PC-3 (cell line): ENCODE measurements at regions not wholly inside any gene's neighbourhood (a gene's known extent, or its start where the extent isn't known, plus 50 kb on each side); places are given as distances from the start of the nearest gene placed in this dataset.

Source experiments
- EZH2phosphoT487 ChIP-seq: fragments of 300-600 bp; sonication (generic); IDR thresholded peaks from 2 replicates; pipeline ENCODE4 v1.6.1; 2018; ENCODE audit warnings: mild to moderate bottlenecking, antibody characterized with exemption, low read length, borderline replicate concordance
- TF ChIP-seq, protein P1 (sequence below): fragments of 300-600 bp; sonication (generic); conservative IDR thresholded peaks from 2 replicates; pipeline ENCODE4 v1.5.1; 2017; ENCODE audit warnings: antibody characterized with exemption, low read depth, mild to moderate bottlenecking, low read length

DNA sequence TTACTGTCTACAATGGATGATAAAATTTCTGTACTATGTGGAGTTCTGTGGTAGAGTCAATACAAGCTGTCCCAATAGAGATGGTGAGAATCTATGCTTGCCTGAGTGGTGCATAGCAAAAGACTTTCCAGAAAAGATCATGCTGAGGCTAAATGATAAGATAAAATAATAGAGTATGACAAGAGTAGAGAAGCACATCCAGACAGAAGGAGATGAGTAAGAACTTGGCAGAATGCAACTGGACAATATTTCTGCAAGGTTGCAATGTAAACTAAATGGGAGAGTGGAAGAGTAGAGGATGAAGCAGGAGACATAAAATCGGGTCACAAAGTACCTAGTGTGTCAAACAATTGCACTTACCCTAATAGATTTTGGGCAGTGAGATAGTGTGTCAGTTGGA is 347.6 kb downstream of the MDFIC start:
- TF ChIP-seq, protein P1, sequence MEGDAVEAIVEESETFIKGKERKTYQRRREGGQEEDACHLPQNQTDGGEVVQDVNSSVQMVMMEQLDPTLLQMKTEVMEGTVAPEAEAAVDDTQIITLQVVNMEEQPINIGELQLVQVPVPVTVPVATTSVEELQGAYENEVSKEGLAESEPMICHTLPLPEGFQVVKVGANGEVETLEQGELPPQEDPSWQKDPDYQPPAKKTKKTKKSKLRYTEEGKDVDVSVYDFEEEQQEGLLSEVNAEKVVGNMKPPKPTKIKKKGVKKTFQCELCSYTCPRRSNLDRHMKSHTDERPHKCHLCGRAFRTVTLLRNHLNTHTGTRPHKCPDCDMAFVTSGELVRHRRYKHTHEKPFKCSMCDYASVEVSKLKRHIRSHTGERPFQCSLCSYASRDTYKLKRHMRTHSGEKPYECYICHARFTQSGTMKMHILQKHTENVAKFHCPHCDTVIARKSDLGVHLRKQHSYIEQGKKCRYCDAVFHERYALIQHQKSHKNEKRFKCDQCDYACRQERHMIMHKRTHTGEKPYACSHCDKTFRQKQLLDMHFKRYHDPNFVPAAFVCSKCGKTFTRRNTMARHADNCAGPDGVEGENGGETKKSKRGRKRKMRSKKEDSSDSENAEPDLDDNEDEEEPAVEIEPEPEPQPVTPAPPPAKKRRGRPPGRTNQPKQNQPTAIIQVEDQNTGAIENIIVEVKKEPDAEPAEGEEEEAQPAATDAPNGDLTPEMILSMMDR = no peak
- no peak for TF ChIP-seq EZH2phosphoT487
